BJ (cell line): ENCODE measurements at regions not wholly inside any gene's neighbourhood (a gene's known extent, or its start where the extent isn't known, plus 50 kb on each side); places are given as distances from the start of the nearest gene placed in this dataset.

Source experiments
- CTCF ChIA-PET: fragments of 350-600 bp; formaldehyde crosslinking; extraction: SDS; loops from one replicate; lab custom pipeline; 2021; ENCODE audit warnings: antibody characterized with exemption, inconsistent platforms; lab: Yijun Ruan, JAX
- POLR2A ChIA-PET: fragments of 300-600 bp; sonication (Branson Sonifier 250); formaldehyde crosslinking; extraction: SDS; loops from one replicate; lab custom pipeline; 2021; ENCODE audit warnings: antibody characterized with exemption; lab: Charles Lee
- DNase-seq: peaks from one replicate; pipeline ENCODE4 v3.0.0-alpha.2; 2011; ENCODE audit warnings: low read depth
- H3K27me3 ChIP-seq: 2 replicates; pipeline ENCODE4 v1.6.0; 2011; ENCODE audit warnings: low read length; ENCODE audit not compliant: control insufficient read depth, insufficient read depth
- H3K36me3 ChIP-seq: 2 replicates; pipeline ENCODE4 v1.5.1; 2011; ENCODE audit warnings: low read length; ENCODE audit not compliant: control insufficient read depth, insufficient read depth
- H3K4me3 ChIP-seq: 2 replicates; pipeline ENCODE4 v1.5.1; 2011; ENCODE audit warnings: low read depth, mild to moderate bottlenecking, control low read depth, low read length
- TF ChIP-seq, protein P1 (sequence below): IDR thresholded peaks from 2 replicates; pipeline ENCODE4 v1.5.1; 2011; ENCODE audit warnings: low read depth, mild to moderate bottlenecking, control low read depth, inconsistent platforms, low read length, moderate library complexity; ENCODE audit not compliant: insufficient read depth

DNA sequence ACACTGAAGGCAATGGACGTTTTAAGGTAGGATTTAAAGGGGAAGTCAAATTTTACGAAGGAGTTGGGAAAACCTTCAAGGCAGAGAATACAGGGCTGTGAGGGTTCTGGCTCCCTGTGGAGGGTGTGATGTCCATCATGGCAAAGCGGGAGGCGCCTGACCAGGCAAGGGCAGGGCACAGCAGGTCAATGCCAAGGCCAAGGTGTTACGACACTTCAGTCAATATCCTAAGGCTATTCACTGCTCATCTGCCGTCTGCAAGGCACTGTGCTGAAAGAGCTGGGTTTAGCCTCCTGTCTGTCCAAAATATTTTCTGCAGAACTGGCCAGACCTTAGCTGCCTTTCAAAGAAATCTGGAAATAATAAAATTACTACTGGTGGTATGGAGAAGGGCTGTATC is 297.9 kb upstream of the MGMT start:
- POLR2A ChIA-PET, result no interaction called here
- DNase-seq, result no peak
- H3K36me3 ChIP-seq, result no peaks in the 10 kb centered on the region
- TF ChIP-seq, protein P1, sequence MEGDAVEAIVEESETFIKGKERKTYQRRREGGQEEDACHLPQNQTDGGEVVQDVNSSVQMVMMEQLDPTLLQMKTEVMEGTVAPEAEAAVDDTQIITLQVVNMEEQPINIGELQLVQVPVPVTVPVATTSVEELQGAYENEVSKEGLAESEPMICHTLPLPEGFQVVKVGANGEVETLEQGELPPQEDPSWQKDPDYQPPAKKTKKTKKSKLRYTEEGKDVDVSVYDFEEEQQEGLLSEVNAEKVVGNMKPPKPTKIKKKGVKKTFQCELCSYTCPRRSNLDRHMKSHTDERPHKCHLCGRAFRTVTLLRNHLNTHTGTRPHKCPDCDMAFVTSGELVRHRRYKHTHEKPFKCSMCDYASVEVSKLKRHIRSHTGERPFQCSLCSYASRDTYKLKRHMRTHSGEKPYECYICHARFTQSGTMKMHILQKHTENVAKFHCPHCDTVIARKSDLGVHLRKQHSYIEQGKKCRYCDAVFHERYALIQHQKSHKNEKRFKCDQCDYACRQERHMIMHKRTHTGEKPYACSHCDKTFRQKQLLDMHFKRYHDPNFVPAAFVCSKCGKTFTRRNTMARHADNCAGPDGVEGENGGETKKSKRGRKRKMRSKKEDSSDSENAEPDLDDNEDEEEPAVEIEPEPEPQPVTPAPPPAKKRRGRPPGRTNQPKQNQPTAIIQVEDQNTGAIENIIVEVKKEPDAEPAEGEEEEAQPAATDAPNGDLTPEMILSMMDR, result no peak
- no peak overlapping the region for H3K4me3 ChIP-seq
- H3K27me3 ChIP-seq, result no peaks in the 10 kb centered on the region
- CTCF ChIA-PET, result no interaction called here

DNA sequence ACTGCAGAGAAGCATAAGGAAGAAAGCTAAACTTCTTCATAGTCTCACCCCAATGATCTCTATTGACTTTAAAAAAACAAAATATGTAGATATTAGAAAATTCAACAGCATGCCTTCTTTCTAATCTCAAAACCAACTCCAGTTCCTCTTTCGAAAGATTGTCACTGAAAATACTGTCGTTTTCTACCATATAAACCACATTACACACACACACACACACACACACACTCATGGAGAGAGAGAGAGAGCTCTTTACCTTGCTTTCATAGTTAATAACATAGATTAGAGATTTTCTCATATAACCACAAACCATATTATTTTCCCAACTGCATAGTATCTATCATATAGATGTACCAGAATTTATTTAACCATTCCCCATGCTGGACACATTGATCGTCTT is 296.2 kb upstream of the MGMT start:
- H3K27me3 ChIP-seq, result no peaks in the 10 kb centered on the region
- H3K4me3 ChIP-seq, result no peak overlapping the region
- CTCF ChIA-PET, result no interaction called here
- TF ChIP-seq, protein P1, result no peak
- POLR2A ChIA-PET, result no interaction called here
- no peaks in the 10 kb centered on the region for H3K36me3 ChIP-seq
- no peak for DNase-seq

GRCh38 chr10:129171812-129172211 is 295.2 kb upstream of the MGMT start:
- Histone ChIP-seq H3K4me3 (no peak overlapping the region), H3K27me3 (no peaks in the 10 kb centered on the region), H3K36me3 (no peaks in the 10 kb centered on the region)
- CTCF ChIA-PET, result no interaction called here
- DNase-seq, result no peak
- POLR2A ChIA-PET, result no interaction called here
- TF ChIP-seq, protein P1, result no peak

DNA sequence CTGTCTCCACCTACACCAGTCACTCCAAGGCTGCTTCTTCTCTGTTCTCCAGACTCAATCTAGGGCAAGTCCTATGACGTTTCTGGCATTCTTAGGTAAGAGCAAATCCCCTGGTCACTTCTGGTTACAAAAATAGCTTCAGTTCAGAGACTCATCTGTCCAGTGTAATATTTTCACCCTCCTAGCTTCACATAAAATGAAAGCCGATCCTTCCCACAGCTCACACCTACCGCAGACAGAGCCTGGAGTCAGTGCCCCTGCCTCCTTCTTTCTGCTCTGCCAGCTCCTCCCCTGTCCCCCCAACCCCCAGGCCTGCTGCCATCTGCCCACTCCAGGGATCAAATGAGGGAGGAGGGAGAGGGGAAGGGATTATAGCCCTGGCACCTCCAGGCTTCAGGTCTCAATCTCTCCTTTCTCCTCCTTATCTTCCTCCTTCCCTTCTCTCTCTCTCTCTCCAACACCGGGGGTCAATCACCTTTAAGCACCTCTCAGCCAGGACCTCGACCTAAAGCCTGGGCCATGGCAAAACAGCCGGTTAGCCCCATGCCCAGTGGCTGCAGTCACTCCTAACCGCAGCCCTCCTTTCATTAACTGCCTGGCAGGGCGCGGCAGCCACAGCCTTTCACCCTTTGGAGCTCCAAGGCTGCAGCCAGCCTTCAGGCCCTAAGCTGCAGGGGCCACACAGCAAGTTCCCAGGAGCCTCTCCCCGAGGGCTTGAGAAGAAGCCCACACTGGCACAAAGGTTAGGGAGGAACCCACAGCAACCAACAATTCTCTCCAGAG is 292.6 kb upstream of the MGMT start:
- TF ChIP-seq, protein P1, result no peak
- no peak for DNase-seq
- ChIA-PET POLR2A (no interaction called here), CTCF (no interaction called here)
- no peaks in the 10 kb centered on the region for H3K27me3 ChIP-seq
- no peak overlapping the region for H3K4me3 ChIP-seq
- H3K36me3 ChIP-seq, result no peaks in the 10 kb centered on the region

DNA sequence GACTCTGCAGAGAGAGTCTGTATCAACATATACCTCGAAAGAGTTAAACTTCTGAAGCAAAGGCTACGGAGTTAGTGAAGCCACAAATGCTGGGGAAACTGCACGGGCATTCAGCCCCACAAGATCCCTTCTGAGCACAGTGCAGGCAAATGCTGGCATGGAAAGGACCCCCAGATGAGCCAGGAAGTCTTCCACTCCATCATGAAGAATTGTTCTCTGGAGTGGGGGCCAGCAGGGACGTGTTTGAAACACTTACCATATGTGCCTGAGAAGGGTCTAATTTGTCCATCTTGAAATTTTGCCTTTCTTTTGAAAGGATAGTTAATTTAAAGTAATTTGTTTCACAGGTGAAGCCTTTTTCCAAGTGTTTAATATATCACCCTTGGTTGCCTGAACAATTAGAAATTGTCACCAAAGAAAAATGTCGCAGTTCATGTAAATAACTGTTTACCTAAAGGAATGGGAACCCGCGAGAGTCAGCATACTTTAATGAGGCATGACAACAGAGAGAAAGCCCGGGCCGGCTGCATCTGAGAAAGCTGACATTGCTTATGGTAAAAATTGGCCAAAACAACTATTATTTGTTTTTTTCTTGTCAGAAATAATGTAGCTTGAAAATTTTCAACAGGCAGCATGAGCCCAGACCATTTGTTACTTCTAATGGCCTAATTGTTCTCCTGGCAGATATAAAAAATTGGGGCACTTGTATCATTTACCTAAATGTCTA is 287.6 kb upstream of the MGMT start:
- TF ChIP-seq, protein P1, result no peak
- Histone ChIP-seq H3K4me3 (no peak overlapping the region), H3K36me3 (no peaks in the 10 kb centered on the region), H3K27me3 (no peaks in the 10 kb centered on the region)
- POLR2A ChIA-PET, result no interaction called here
- CTCF ChIA-PET, result interaction anchor here (1.2 kb wide), 1 partner anchor 52 kb away, joined by 3 read pairs; no protein-coding TSS in a partner anchor
- DNase-seq, result no peak
